WTC11 (cell line): ENCODE measurements at regions not wholly inside any gene's neighbourhood (a gene's known extent, or its start where the extent isn't known, plus 50 kb on each side); places are given as distances from the start of the nearest gene placed in this dataset.

Experiments used
- ATAC-seq: fragments of 200-7000 bp; cut with Tn5 transposase; 2 replicates; pipeline ENCODE4 v1.10.0; 2021; ENCODE audit warnings: mild to moderate bottlenecking, moderate library complexity
- CTCF ChIA-PET: fragments of 300-600 bp; sonication (Branson Sonifier 250); formaldehyde crosslinking; loops from one replicate; lab custom pipeline; 2021; ENCODE audit warnings: antibody characterized with exemption; lab: Charles Lee
- POLR2A ChIA-PET: fragments of 350-600 bp; sonication (Branson Sonifier 250); formaldehyde crosslinking; loops from one replicate; lab custom pipeline; 2021; ENCODE audit warnings: antibody characterized with exemption; lab: Charles Lee
- DNase-seq: peaks from one replicate; pipeline ENCODE4 v3.0.0; 2021; ENCODE audit warnings: low spot score
- H3K27ac Mint-ChIP-seq: 2 replicates; pipeline ENCODE4 v1.8.0; 2021; ENCODE audit warnings: mixed read lengths
- H3K27me3 Mint-ChIP-seq: 2 replicates; pipeline ENCODE4 v1.8.0; 2021; ENCODE audit warnings: low read depth, mild to moderate bottlenecking, moderate library complexity, mixed read lengths
- H3K36me3 Mint-ChIP-seq: 2 replicates; pipeline ENCODE4 v1.8.0; 2021; ENCODE audit warnings: mixed read lengths
- H3K4me1 Mint-ChIP-seq: 2 replicates; pipeline ENCODE4 v1.8.0; 2022; ENCODE audit warnings: mixed read lengths
- H3K4me3 Mint-ChIP-seq: 2 replicates; pipeline ENCODE4 v1.8.0; 2021; ENCODE audit warnings: mild to moderate bottlenecking, moderate library complexity, mixed read lengths
- H3K9me3 Mint-ChIP-seq: 2 replicates; pipeline ENCODE4 v1.8.0; 2021; ENCODE audit warnings: mixed read lengths
- CDX4 ChIP-seq: fragments of 250-450 bp; sonication (Bioruptor Pico); IDR thresholded peaks from 2 replicates; pipeline ENCODE4 v1.9.0; 2021; ENCODE audit warnings: moderate library complexity, mild to moderate bottlenecking, inconsistent platforms, borderline replicate concordance
- FOXK1 ChIP-seq: sonication (generic); formaldehyde crosslinking; IDR thresholded peaks from 2 replicates; pipeline ENCODE4 v1.8.0; 2022; ENCODE audit warnings: mild to moderate bottlenecking, moderate library complexity, missing genetic modification reagents
- GABPB1 ChIP-seq: sonication (generic); formaldehyde crosslinking; IDR thresholded peaks from 2 replicates; pipeline ENCODE4 v1.8.1; 2023; ENCODE audit warnings: mild to moderate bottlenecking, missing genetic modification reagents
- NFATC4 ChIP-seq: fragments of 250-450 bp; sonication (Bioruptor Pico); IDR thresholded peaks from 2 replicates; pipeline ENCODE4 v1.9.0; 2021; ENCODE audit warnings: mild to moderate bottlenecking
- NFYB ChIP-seq: sonication (generic); formaldehyde crosslinking; conservative IDR thresholded peaks from 2 replicates; pipeline ENCODE4 v1.8.0; 2022; ENCODE audit warnings: low read depth, missing genetic modification reagents
- NR1H2 ChIP-seq: sonication (generic); formaldehyde crosslinking; IDR thresholded peaks from 2 replicates; pipeline ENCODE4 v1.9.0; 2021; ENCODE audit warnings: mild to moderate bottlenecking, moderate library complexity, missing genetic modification reagents
- RORB ChIP-seq: fragments of 250-450 bp; sonication (Bioruptor Pico); IDR thresholded peaks from 2 replicates; pipeline ENCODE4 v1.9.0; 2021; ENCODE audit warnings: mild to moderate bottlenecking
- SP1 ChIP-seq: sonication (generic); formaldehyde crosslinking; conservative IDR thresholded peaks from 2 replicates; pipeline ENCODE4 v1.8.1; 2022; ENCODE audit warnings: missing genetic modification reagents
- ZBTB43 ChIP-seq: sonication (generic); formaldehyde crosslinking; IDR thresholded peaks from 2 replicates; pipeline ENCODE4 v1.8.1; 2023; ENCODE audit warnings: mild to moderate bottlenecking, missing genetic modification reagents
- ZMAT4 ChIP-seq: fragments of 250-450 bp; sonication (Bioruptor Pico); IDR thresholded peaks from 2 replicates; pipeline ENCODE4 v1.9.0; 2021; ENCODE audit warnings: mild to moderate bottlenecking
- ZNF232 ChIP-seq: sonication (generic); formaldehyde crosslinking; IDR thresholded peaks from 2 replicates; pipeline ENCODE4 v1.8.0; 2022; ENCODE audit warnings: mild to moderate bottlenecking, missing genetic modification reagents
- ZNF396 ChIP-seq: fragments of 250-450 bp; sonication (Bioruptor Pico); IDR thresholded peaks from 2 replicates; pipeline ENCODE4 v1.8.0; 2021; ENCODE audit warnings: mild to moderate bottlenecking, moderate library complexity, borderline replicate concordance
- ZNF423 ChIP-seq: fragments of 250-450 bp; sonication (Bioruptor Pico); IDR thresholded peaks from 2 replicates; pipeline ENCODE4 v2.1.2; 2022; ENCODE audit warnings: mild to moderate bottlenecking, moderate library complexity
- ZNF425 ChIP-seq: fragments of 250-450 bp; sonication (Bioruptor Pico); conservative IDR thresholded peaks from 2 replicates; pipeline ENCODE4 v1.9.0; 2021; ENCODE audit warnings: mild to moderate bottlenecking
- ZNF671 ChIP-seq: fragments of 250-450 bp; sonication (Bioruptor Pico); IDR thresholded peaks from 2 replicates; pipeline ENCODE4 v1.8.0; 2021; ENCODE audit warnings: mild to moderate bottlenecking
- TF ChIP-seq, protein P1 (sequence below): sonication (generic); formaldehyde crosslinking; IDR thresholded peaks from 2 replicates; pipeline ENCODE4 v1.8.1; 2023; ENCODE audit warnings: mild to moderate bottlenecking, missing genetic modification reagents, borderline replicate concordance
- TF ChIP-seq, protein P2 (sequence below): sonication (generic); formaldehyde crosslinking; IDR thresholded peaks from 2 replicates; pipeline ENCODE4 v1.8.1; 2022; ENCODE audit warnings: missing genetic modification reagents, borderline replicate concordance
- TF ChIP-seq, protein P3 (sequence below): sonication (generic); formaldehyde crosslinking; IDR thresholded peaks from 2 replicates; pipeline ENCODE4 v1.8.0; 2023; ENCODE audit warnings: missing genetic modification reagents, mild to moderate bottlenecking, borderline replicate concordance
- TF ChIP-seq, protein P4 (sequence below): sonication (generic); formaldehyde crosslinking; conservative IDR thresholded peaks from 2 replicates; pipeline ENCODE4 v1.8.1; 2022; ENCODE audit warnings: mild to moderate bottlenecking, missing genetic modification reagents

DNA sequence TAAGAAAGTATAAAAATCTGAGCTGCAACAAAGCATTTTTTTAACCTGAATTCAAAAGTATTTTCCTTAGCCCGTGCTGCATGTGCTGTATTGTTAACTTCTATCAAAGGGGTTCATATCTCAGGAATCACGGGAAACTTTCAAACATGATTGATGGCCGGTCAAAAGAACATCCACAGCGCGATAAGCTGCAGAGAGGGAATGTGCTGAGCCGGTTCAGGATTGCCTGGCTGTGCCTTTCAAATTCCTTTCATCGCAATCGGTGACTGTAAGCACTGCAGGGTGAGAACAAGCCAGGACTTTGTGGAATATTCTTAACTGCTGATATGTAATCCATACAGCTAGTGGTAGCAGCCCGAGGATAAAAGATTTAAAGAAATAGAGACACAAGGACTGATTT is 210.9 kb upstream of the NOCT start (continued):
- TF ChIP-seq, protein P1, sequence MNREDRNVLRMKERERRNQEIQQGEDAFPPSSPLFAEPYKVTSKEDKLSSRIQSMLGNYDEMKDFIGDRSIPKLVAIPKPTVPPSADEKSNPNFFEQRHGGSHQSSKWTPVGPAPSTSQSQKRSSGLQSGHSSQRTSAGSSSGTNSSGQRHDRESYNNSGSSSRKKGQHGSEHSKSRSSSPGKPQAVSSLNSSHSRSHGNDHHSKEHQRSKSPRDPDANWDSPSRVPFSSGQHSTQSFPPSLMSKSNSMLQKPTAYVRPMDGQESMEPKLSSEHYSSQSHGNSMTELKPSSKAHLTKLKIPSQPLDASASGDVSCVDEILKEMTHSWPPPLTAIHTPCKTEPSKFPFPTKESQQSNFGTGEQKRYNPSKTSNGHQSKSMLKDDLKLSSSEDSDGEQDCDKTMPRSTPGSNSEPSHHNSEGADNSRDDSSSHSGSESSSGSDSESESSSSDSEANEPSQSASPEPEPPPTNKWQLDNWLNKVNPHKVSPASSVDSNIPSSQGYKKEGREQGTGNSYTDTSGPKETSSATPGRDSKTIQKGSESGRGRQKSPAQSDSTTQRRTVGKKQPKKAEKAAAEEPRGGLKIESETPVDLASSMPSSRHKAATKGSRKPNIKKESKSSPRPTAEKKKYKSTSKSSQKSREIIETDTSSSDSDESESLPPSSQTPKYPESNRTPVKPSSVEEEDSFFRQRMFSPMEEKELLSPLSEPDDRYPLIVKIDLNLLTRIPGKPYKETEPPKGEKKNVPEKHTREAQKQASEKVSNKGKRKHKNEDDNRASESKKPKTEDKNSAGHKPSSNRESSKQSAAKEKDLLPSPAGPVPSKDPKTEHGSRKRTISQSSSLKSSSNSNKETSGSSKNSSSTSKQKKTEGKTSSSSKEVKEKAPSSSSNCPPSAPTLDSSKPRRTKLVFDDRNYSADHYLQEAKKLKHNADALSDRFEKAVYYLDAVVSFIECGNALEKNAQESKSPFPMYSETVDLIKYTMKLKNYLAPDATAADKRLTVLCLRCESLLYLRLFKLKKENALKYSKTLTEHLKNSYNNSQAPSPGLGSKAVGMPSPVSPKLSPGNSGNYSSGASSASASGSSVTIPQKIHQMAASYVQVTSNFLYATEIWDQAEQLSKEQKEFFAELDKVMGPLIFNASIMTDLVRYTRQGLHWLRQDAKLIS: no peak
- TF ChIP-seq ZNF425 (CRISPR knock-in tag) (no peak), RORB (no peak)
- TF ChIP-seq, protein P2, sequence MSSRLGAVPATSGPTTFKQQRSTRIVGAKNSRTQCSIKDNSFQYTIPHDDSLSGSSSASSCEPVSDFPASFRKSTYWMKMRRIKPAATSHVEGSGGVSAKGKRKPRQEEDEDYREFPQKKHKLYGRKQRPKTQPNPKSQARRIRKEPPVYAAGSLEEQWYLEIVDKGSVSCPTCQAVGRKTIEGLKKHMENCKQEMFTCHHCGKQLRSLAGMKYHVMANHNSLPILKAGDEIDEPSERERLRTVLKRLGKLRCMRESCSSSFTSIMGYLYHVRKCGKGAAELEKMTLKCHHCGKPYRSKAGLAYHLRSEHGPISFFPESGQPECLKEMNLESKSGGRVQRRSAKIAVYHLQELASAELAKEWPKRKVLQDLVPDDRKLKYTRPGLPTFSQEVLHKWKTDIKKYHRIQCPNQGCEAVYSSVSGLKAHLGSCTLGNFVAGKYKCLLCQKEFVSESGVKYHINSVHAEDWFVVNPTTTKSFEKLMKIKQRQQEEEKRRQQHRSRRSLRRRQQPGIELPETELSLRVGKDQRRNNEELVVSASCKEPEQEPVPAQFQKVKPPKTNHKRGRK: no peak

DNA sequence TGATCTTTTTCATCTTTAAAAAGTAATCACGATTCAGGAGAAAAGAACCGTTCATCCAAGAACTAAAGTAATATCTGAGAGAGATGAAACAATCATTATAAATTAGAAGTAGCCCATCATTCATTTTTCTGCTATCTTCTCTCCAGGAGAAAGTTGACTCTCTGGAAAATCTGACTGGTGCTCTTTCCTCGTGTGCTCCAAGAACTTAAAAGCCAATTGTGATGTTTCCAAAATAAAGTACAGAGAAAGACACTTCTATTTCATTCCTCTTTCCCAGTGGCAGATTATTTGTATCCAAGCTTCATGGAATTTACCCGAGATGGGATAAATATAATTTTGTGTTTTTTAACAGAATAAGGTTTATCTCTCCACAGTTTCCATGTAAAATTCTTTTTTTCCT is 212.5 kb upstream of the NOCT start:
- CTCF ChIA-PET: no interaction called here
- H3K36me3 Mint-ChIP-seq: no peaks in the 10 kb centered on the region
- TF ChIP-seq ZNF396 (CRISPR knock-in tag): no peak
- TF ChIP-seq ZBTB43 (CRISPR knock-in tag): no peak
- TF ChIP-seq, protein P3, sequence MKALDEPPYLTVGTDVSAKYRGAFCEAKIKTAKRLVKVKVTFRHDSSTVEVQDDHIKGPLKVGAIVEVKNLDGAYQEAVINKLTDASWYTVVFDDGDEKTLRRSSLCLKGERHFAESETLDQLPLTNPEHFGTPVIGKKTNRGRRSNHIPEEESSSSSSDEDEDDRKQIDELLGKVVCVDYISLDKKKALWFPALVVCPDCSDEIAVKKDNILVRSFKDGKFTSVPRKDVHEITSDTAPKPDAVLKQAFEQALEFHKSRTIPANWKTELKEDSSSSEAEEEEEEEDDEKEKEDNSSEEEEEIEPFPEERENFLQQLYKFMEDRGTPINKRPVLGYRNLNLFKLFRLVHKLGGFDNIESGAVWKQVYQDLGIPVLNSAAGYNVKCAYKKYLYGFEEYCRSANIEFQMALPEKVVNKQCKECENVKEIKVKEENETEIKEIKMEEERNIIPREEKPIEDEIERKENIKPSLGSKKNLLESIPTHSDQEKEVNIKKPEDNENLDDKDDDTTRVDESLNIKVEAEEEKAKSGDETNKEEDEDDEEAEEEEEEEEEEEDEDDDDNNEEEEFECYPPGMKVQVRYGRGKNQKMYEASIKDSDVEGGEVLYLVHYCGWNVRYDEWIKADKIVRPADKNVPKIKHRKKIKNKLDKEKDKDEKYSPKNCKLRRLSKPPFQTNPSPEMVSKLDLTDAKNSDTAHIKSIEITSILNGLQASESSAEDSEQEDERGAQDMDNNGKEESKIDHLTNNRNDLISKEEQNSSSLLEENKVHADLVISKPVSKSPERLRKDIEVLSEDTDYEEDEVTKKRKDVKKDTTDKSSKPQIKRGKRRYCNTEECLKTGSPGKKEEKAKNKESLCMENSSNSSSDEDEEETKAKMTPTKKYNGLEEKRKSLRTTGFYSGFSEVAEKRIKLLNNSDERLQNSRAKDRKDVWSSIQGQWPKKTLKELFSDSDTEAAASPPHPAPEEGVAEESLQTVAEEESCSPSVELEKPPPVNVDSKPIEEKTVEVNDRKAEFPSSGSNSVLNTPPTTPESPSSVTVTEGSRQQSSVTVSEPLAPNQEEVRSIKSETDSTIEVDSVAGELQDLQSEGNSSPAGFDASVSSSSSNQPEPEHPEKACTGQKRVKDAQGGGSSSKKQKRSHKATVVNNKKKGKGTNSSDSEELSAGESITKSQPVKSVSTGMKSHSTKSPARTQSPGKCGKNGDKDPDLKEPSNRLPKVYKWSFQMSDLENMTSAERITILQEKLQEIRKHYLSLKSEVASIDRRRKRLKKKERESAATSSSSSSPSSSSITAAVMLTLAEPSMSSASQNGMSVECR (CRISPR knock-in tag): no peak
- TF ChIP-seq, protein P4, sequence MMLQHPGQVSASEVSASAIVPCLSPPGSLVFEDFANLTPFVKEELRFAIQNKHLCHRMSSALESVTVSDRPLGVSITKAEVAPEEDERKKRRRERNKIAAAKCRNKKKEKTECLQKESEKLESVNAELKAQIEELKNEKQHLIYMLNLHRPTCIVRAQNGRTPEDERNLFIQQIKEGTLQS: no peak
- no peak for TF ChIP-seq NFYB
- no peak for TF ChIP-seq NFATC4 (CRISPR knock-in tag)
- no peak for TF ChIP-seq CDX4 (CRISPR knock-in tag)
- no peak for TF ChIP-seq SP1
- no peak for TF ChIP-seq ZNF232 (CRISPR knock-in tag)
- no peak for TF ChIP-seq GABPB1 (CRISPR knock-in tag)
- no peak for TF ChIP-seq RORB
- no peak for TF ChIP-seq ZMAT4
- TF ChIP-seq FOXK1 (CRISPR knock-in tag): no peak
- no peak for TF ChIP-seq NR1H2
- TF ChIP-seq ZNF423 (CRISPR knock-in tag): no peak
- TF ChIP-seq ZNF671 (CRISPR knock-in tag): no peak
- TF ChIP-seq, all 79 proteins: peak for 0
- ATAC-seq (no peak), DNase-seq (no peak)
- Mint-ChIP-seq H3K27me3 (no peaks in the 10 kb centered on the region), H3K9me3 (no peaks in the 10 kb centered on the region), H3K27ac (no peak overlapping the region), H3K4me3 (no peak overlapping the region), H3K4me1 (peaks cover 8% of the 10 kb centered on the region)
- POLR2A ChIA-PET: no interaction called here
